ENCODE measurements at regions not wholly inside any gene's neighbourhood (a gene's known extent, or its start where the extent isn't known, plus 50 kb on each side); places are given as distances from the start of the nearest gene placed in this dataset.

DNA sequence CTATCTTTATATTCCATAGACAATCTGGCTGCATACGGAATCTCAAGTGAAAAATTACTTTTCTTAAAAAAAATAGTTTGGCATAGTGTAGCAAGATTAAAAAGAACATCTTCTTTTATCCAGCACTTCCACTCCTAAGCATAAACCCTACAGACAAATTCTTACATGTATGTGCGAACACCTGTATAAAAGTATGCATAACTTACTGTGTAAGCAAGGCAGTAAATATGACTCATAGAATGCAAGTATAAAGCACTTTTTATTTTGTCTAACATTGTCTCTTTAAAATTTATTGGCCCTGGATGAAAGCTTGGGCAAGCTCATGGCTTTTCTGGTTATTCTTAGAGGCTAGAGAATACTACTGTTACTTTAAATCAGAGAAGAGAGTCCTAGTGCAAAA is 86.4 kb downstream of the MSX2 start:
- TF ChIP-seq, protein P1, sequence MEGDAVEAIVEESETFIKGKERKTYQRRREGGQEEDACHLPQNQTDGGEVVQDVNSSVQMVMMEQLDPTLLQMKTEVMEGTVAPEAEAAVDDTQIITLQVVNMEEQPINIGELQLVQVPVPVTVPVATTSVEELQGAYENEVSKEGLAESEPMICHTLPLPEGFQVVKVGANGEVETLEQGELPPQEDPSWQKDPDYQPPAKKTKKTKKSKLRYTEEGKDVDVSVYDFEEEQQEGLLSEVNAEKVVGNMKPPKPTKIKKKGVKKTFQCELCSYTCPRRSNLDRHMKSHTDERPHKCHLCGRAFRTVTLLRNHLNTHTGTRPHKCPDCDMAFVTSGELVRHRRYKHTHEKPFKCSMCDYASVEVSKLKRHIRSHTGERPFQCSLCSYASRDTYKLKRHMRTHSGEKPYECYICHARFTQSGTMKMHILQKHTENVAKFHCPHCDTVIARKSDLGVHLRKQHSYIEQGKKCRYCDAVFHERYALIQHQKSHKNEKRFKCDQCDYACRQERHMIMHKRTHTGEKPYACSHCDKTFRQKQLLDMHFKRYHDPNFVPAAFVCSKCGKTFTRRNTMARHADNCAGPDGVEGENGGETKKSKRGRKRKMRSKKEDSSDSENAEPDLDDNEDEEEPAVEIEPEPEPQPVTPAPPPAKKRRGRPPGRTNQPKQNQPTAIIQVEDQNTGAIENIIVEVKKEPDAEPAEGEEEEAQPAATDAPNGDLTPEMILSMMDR (IDR thresholded peaks at IDR 0.05): no peak
- no peak for TF ChIP-seq POLR2A (IDR thresholded peaks at IDR 0.05)

Measured in esophagus squamous epithelium (tissue), 4 donors.